GM12865 (cell line): ENCODE measurements at regions not wholly inside any gene's neighbourhood (a gene's known extent, or its start where the extent isn't known, plus 50 kb on each side); places are given as distances from the start of the nearest gene placed in this dataset.
"Not testable (repeated sequence)": the region's sequence is repeated elsewhere in the genome, so short reads cannot be mapped to it uniquely, and the experiment has no call there.

Source experiments
- DNase-seq: peaks from one replicate; pipeline ENCODE4 v3.0.0; 2010; ENCODE audit warnings: low read depth
- H3K4me3 ChIP-seq: 2 replicates; pipeline ENCODE4 v1.5.1; 2011; ENCODE audit warnings: mild to moderate bottlenecking, low read depth, low read length, control low read depth
- CTCF ChIP-seq: IDR thresholded peaks from 2 replicates; pipeline ENCODE4 v1.5.1; 2011; ENCODE audit warnings: low read length, control low read depth, low read depth, inconsistent platforms; ENCODE audit not compliant: insufficient read depth; ENCODE audit errors: missing control alignments

- TF ChIP-seq CTCF = no peak
- no peak for DNase-seq
These were observed 153.0 kb downstream of the UTRN start for GRCh38 chr6:144438103-144438502.

GRCh38 chr6:144439016-144439415, 153.9 kb downstream of the UTRN start:
- TF ChIP-seq CTCF = no peak
- DNase-seq = no peak
- no peak overlapping the region for H3K4me3 ChIP-seq

More at GRCh38 chr6:144438103-144438502, 153.0 kb downstream of the UTRN start:
- no peak overlapping the region for H3K4me3 ChIP-seq

- not testable (repeated sequence) for DNase-seq, H3K4me3 ChIP-seq
These were observed 156.7 kb downstream of the UTRN start for GRCh38 chr6:144441801-144442200.

GRCh38 chr6:144443157-144443556, 158.0 kb downstream of the UTRN start:
- no peak for TF ChIP-seq CTCF
- DNase-seq = no peak

GRCh38 chr6:144447472-144447871, 162.3 kb downstream of the UTRN start:
- DNase-seq = no peak
- H3K4me3 ChIP-seq = no peak overlapping the region
- TF ChIP-seq CTCF = no peak

More at GRCh38 chr6:144443157-144443556, 158.0 kb downstream of the UTRN start:
- H3K4me3 ChIP-seq = no peak overlapping the region

- no peak for DNase-seq
- no peak overlapping the region for H3K4me3 ChIP-seq
- TF ChIP-seq CTCF = no peak
These were observed 164.1 kb downstream of the UTRN start for GRCh38 chr6:144449218-144449617.

GRCh38 chr6:144449911-144450597, 164.9 kb downstream of the UTRN start:
- no peak overlapping the region for H3K4me3 ChIP-seq
- no peak for TF ChIP-seq CTCF
- DNase-seq = no peak
